OCI-LY7 (cell line): ENCODE measurements at regions not wholly inside any gene's neighbourhood (a gene's known extent, or its start where the extent isn't known, plus 50 kb on each side); places are given as distances from the start of the nearest gene placed in this dataset.

Experiments used
- EZH2phosphoT487 ChIP-seq: fragments of 200-600 bp; sonication (generic); IDR thresholded peaks from 2 replicates; pipeline ENCODE4 v1.6.1; 2018; ENCODE audit warnings: low read depth, borderline replicate concordance, mild to moderate bottlenecking, mixed run types, antibody characterized with exemption, low read length, moderate library complexity, mixed read lengths
- TF ChIP-seq, protein P1 (sequence below): fragments of 200-600 bp; sonication (generic); conservative IDR thresholded peaks from 2 replicates; pipeline ENCODE4 v1.5.1; 2014; ENCODE audit warnings: mild to moderate bottlenecking, antibody characterized with exemption, low read length, moderate library complexity, mixed read lengths

DNA sequence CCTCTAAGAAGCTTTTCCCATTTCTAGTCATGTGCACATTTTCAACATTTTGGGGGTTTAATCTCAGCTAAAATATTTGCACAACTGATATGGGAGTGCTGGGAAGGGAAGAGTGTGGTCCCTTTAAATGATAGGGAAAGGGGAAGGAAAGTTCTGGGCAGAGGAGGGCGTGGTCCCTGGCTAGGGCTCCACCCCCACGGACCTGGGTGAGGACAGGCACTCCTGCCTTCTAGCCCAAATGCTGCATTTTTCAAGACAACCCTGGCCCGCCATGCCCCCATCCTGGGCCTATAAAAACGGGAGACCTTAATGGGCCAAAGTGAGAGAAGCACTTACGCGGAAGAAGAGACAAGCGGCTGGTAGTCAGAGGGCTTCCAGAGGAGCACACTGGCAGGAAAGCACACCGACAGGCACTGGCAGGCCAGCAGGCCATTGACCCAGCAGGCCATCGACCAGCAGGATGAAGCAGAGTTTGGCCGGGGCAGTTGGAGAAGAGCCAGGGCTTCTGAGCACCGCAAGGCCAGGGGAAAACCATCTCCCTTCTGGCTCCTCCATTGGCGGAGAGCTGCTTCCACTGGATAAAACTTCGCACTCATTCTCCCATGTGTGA lies 266.7 kb downstream of the SPRY2 start:
- TF ChIP-seq, protein P1, sequence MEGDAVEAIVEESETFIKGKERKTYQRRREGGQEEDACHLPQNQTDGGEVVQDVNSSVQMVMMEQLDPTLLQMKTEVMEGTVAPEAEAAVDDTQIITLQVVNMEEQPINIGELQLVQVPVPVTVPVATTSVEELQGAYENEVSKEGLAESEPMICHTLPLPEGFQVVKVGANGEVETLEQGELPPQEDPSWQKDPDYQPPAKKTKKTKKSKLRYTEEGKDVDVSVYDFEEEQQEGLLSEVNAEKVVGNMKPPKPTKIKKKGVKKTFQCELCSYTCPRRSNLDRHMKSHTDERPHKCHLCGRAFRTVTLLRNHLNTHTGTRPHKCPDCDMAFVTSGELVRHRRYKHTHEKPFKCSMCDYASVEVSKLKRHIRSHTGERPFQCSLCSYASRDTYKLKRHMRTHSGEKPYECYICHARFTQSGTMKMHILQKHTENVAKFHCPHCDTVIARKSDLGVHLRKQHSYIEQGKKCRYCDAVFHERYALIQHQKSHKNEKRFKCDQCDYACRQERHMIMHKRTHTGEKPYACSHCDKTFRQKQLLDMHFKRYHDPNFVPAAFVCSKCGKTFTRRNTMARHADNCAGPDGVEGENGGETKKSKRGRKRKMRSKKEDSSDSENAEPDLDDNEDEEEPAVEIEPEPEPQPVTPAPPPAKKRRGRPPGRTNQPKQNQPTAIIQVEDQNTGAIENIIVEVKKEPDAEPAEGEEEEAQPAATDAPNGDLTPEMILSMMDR: no peak
- no peak for TF ChIP-seq EZH2phosphoT487
